Neural crest cell (in vitro differentiated cells): ENCODE measurements at regions not wholly inside any gene's neighbourhood (a gene's known extent, or its start where the extent isn't known, plus 50 kb on each side); places are given as distances from the start of the nearest gene placed in this dataset.

Source experiments
- DNase-seq: peaks from one replicate; pipeline ENCODE4 v3.0.0; 2021; ENCODE audit warnings: low read depth, mixed read lengths, low spot score
- H3K27ac Mint-ChIP-seq: one replicate; pipeline ENCODE4 v1.8.0; 2021; ENCODE audit warnings: mild to moderate bottlenecking, mixed read lengths; ENCODE audit not compliant: unreplicated experiment
- H3K27me3 Mint-ChIP-seq: 2 replicates; pipeline ENCODE4 v1.8.0; 2021; ENCODE audit warnings: low read depth, mild to moderate bottlenecking, mixed read lengths
- H3K36me3 Mint-ChIP-seq: 2 replicates; pipeline ENCODE4 v1.8.0; 2021; ENCODE audit warnings: low read depth, mild to moderate bottlenecking, mixed read lengths
- H3K4me1 Mint-ChIP-seq: 2 replicates; pipeline ENCODE4 v1.8.0; 2021; ENCODE audit warnings: mixed read lengths
- H3K4me3 Mint-ChIP-seq: one replicate; pipeline ENCODE4 v1.8.0; 2021; ENCODE audit warnings: mild to moderate bottlenecking, mixed read lengths
- H3K9me3 Mint-ChIP-seq: 2 replicates; pipeline ENCODE4 v1.8.0; 2021; ENCODE audit warnings: mixed read lengths
- CTCF ChIP-seq: fragments of 200-600 bp; sonication (generic); conservative IDR thresholded peaks from 2 replicates; pipeline ENCODE4 v1.5.0; 2021; ENCODE audit warnings: antibody characterized with exemption, mild to moderate bottlenecking

DNA sequence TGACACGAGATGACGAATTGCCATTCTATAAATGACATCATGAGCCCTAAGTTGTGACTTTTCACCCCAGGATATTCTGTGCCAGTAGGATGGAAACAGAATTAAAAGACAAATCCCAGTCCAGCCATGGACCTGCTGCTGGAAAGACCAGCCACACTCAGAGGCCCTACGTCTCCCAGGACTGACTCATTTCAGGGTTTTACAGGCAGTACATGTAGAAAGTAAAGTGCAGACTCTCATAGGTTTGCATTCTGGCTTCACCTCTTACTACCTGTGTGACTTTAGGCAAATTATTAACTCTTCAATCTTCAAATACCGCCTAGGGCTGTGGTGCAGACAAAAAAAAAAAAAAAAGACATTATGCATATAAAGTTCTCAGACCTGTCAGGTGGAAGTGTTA is 188.8 kb downstream of the NEBL start:
- H3K27me3 Mint-ChIP-seq, result no peaks in the 10 kb centered on the region
- H3K4me1 Mint-ChIP-seq, result no peaks in the 10 kb centered on the region
- H3K36me3 Mint-ChIP-seq, result no peaks in the 10 kb centered on the region
- peaks cover 4% of the 10 kb centered on the region for H3K9me3 Mint-ChIP-seq
- H3K4me3 Mint-ChIP-seq, result no peak overlapping the region
- TF ChIP-seq CTCF, result no peak
- no peak overlapping the region for H3K27ac Mint-ChIP-seq
- DNase-seq, result no peak

DNA sequence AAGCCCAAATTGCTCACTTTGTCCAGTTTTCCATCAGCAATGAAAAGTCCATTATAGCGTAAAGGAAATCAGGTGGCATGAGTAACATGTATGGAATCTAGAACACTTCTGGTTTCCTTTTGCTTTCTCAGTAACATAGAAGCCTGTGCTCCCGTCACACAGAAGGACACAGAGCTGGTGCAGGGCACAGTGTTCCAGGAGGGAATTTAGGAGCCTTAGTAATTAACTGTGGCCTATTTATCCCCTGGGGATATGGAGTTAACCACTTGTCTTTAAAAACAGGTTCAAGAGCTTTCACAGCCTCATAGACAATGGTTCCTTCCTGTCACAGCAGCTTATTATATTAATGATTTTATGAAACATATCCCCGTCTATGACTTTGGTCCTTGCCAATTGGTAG is 189.9 kb downstream of the NEBL start:
- Mint-ChIP-seq H3K4me1 (no peaks in the 10 kb centered on the region), H3K36me3 (no peaks in the 10 kb centered on the region), H3K4me3 (no peak overlapping the region), H3K27ac (no peak overlapping the region), H3K9me3 (peaks cover 4% of the 10 kb centered on the region), H3K27me3 (no peaks in the 10 kb centered on the region)
- TF ChIP-seq CTCF, result no peak
- no peak for DNase-seq

DNA sequence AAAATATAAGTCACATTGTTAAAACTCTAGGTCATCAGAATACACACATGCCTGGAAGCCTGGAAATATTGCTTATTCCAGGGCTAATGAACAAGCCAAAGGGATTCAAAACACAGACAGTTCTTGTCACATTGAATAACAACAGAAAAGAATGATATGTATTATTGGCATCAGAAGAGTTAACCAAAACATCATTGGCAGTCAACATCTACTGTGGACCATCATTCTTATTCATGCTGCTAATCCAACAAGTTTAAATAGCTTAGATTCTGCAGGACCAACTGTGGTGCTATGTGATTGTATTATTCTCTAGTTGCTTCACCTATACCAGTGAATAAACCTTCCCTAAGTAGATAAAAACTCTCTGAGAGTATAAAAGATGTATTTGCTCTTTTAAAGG is 198.3 kb downstream of the NEBL start:
- H3K36me3 Mint-ChIP-seq, result no peaks in the 10 kb centered on the region
- TF ChIP-seq CTCF, result no peak

DNA sequence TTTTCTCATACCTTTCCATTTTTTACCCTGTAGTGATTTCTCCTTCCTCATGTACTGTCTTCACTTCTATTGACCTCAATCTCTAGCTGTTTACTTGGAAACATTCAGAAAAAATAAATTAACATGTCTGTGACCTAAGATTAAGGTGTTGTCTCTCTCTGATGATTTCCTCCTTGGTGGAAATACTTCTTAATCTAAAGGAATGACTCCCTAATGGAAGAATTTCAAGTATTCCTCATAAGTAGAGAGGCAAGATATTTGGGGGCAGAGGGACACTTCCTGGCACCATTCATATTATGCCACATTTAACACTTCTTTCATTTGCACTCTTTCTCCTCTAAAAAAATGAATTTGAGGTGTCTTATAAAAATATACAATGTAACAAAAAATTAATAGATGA is 202.8 kb downstream of the NEBL start:
- H3K27ac Mint-ChIP-seq, result no peak overlapping the region
- H3K36me3 Mint-ChIP-seq, result no peaks in the 10 kb centered on the region
- H3K4me1 Mint-ChIP-seq, result peaks cover 7% of the 10 kb centered on the region
- H3K9me3 Mint-ChIP-seq, result no peaks in the 10 kb centered on the region
- TF ChIP-seq CTCF, result no peak
- H3K4me3 Mint-ChIP-seq, result no peak overlapping the region
- no peak for DNase-seq
- no peaks in the 10 kb centered on the region for H3K27me3 Mint-ChIP-seq

More for the DNA sequence above, 198.3 kb downstream of the NEBL start:
- peaks cover 2% of the 10 kb centered on the region for H3K9me3 Mint-ChIP-seq
- no peaks in the 10 kb centered on the region for H3K27me3 Mint-ChIP-seq
- H3K4me3 Mint-ChIP-seq, result no peak overlapping the region
- no peak for DNase-seq
- no peak overlapping the region for H3K27ac Mint-ChIP-seq
- peaks cover under 1% of the 10 kb centered on the region for H3K4me1 Mint-ChIP-seq

DNA sequence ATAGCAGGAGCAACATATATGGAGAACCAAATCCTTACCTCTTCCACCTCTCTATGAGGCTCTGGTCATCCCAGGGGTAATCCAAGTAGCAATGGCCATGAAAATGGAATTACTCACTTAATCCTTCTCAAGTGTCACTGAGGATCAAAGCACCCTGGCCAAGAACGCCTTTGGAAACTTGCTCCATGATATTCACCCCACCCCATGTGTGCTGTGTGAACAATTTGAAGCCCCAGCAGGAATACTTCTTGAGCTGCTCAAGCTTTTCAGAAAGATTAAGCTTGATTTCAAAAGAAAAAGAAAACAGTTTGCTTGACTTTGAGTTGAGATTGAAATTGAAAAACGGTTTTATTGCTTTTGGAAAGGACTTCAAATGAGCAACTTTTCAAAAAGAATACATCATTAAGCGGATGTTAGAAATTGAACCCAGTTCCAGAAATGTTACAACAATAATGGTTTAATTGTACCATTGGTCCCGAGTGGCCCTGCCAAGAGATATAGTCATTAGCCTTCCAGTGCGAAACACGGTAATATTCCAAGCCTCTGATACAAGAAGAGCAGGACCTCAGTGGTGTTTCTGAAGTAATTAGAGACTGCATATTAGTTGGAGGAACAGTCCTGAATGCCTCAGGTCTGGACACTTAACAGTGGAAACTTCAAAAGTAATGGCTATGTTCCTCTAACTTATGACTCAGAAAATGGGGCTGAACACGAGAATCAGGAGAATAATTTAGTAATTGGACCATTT is 208.1 kb downstream of the NEBL start:
- no peaks in the 10 kb centered on the region for H3K27me3 Mint-ChIP-seq
- DNase-seq, result no peak
- no peak overlapping the region for H3K4me3 Mint-ChIP-seq
- H3K9me3 Mint-ChIP-seq, result no peaks in the 10 kb centered on the region
- peaks cover 7% of the 10 kb centered on the region for H3K4me1 Mint-ChIP-seq
- TF ChIP-seq CTCF, result no peak
- no peaks in the 10 kb centered on the region for H3K36me3 Mint-ChIP-seq
- H3K27ac Mint-ChIP-seq, result no peak overlapping the region
